GM06990 (cell line): ENCODE measurements at regions not wholly inside any gene's neighbourhood (a gene's known extent, or its start where the extent isn't known, plus 50 kb on each side); places are given as distances from the start of the nearest gene placed in this dataset.

Experiments
- DNase-seq: peaks from one replicate; pipeline ENCODE4 v3.0.0-alpha.2; 2011; ENCODE audit not compliant: insufficient read length; ENCODE audit errors: extremely low read depth
- H3K27me3 ChIP-seq: replicated peaks from 2 replicates; pipeline ENCODE4 v1.6.0; 2011; ENCODE audit warnings: low read length; ENCODE audit not compliant: control insufficient read depth, insufficient read depth
- H3K36me3 ChIP-seq: 2 replicates; pipeline ENCODE4 v1.5.1; 2011; ENCODE audit warnings: low read length; ENCODE audit not compliant: control insufficient read depth, insufficient read depth
- H3K4me3 ChIP-seq: replicated peaks from 2 replicates; pipeline ENCODE4 v1.5.1; 2011; ENCODE audit warnings: low read depth, mild to moderate bottlenecking, control low read depth, low read length
- CTCF ChIP-seq: IDR thresholded peaks from 2 replicates; pipeline ENCODE4 v1.5.1; 2011; ENCODE audit warnings: low read length, control low read depth, mild to moderate bottlenecking, inconsistent platforms; ENCODE audit not compliant: insufficient read depth, poor library complexity, severe bottlenecking

DNA sequence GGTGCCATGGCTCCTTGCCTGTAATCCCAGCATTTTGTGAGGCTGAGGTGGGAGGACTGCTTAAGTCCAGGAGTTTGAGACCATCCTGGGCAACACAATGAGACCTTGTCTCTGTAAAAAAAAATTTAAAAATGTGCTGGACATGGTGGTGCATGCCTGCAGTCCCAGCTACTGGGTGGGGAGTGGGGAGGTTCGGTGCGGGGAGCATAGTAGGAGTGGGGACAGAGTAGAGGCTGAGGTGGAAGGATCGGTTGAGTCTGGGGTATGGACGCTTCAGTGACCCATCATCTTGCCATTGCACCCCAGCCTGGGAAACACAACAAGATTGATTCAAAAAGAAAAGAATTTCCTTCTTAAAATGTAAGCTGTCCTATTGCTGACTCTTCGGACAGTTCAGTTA lies 1490.0 kb upstream of the GBE1 start:
- Histone ChIP-seq H3K27me3 (no peaks in the 10 kb centered on the region), H3K36me3 (no peaks in the 10 kb centered on the region), H3K4me3 (no peak overlapping the region)
- no peak for DNase-seq
- TF ChIP-seq CTCF, result no peak

- no peaks in the 10 kb centered on the region for H3K36me3 ChIP-seq
- no peak for DNase-seq
- no peaks in the 10 kb centered on the region for H3K27me3 ChIP-seq
- H3K4me3 ChIP-seq, result no peak overlapping the region
- no peak for TF ChIP-seq CTCF
Observed at GRCh38 chr3:83250613-83251012, 1489.2 kb upstream of the GBE1 start.

- no peak for DNase-seq
- TF ChIP-seq CTCF, result no peak
- Histone ChIP-seq H3K4me3 (no peak overlapping the region), H3K36me3 (no peaks in the 10 kb centered on the region), H3K27me3 (no peaks in the 10 kb centered on the region)
Observed at GRCh38 chr3:83248454-83248853, 1487.0 kb upstream of the GBE1 start.

- Histone ChIP-seq H3K36me3 (no peaks in the 10 kb centered on the region), H3K4me3 (no peak overlapping the region), H3K27me3 (no peaks in the 10 kb centered on the region)
- no peak for TF ChIP-seq CTCF
- DNase-seq, result no peak
Observed at GRCh38 chr3:83235180-83235814, 1473.9 kb upstream of the GBE1 start.

- H3K36me3 ChIP-seq, result no peaks in the 10 kb centered on the region
- no peak for TF ChIP-seq CTCF
- no peak for DNase-seq
- H3K4me3 ChIP-seq, result no peak overlapping the region
- no peaks in the 10 kb centered on the region for H3K27me3 ChIP-seq
Observed at GRCh38 chr3:83233715-83234114, 1472.3 kb upstream of the GBE1 start.

- no peak for DNase-seq
- Histone ChIP-seq H3K4me3 (no peak overlapping the region), H3K27me3 (no peaks in the 10 kb centered on the region), H3K36me3 (no peaks in the 10 kb centered on the region)
- TF ChIP-seq CTCF, result no peak
Observed at GRCh38 chr3:83230841-83231240, 1469.4 kb upstream of the GBE1 start.
